NCI-H2171 treated with DMSO at 0.1 percent for 48 hours (cell line): ENCODE measurements at regions not wholly inside any gene's neighbourhood (a gene's known extent, or its start where the extent isn't known, plus 50 kb on each side); places are given as distances from the start of the nearest gene placed in this dataset.

Experiments
- DNase-seq: peaks from one replicate; lab custom pipeline; 2025; lab: John Stamatoyannopoulos, UW

DNA sequence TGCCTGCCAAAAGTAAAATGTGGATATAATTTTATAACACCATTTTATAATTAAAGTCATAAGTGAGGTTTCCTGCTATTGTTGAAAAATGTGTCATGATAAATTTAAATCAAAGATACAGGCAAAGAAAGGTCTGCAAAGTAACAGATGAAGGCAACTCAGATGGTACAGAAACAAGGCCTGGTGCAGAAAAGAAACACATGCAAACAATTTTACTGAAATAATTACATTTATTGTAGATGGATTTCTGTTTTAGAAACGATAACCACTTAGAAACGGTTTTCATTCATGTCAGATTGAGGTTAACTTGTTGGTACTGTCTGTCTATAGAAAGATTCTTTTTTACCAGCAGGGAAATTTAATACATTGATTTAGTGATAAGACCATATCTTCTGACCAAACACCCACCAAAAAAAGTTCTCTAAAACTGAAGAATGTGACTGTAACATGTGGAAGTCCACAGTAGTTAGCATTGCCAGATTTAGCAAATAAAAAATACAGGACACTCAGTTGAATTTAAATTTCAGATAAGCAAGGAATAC, 105.5 kb upstream of the FERMT1 start:
- no peak for DNase-seq

DNA sequence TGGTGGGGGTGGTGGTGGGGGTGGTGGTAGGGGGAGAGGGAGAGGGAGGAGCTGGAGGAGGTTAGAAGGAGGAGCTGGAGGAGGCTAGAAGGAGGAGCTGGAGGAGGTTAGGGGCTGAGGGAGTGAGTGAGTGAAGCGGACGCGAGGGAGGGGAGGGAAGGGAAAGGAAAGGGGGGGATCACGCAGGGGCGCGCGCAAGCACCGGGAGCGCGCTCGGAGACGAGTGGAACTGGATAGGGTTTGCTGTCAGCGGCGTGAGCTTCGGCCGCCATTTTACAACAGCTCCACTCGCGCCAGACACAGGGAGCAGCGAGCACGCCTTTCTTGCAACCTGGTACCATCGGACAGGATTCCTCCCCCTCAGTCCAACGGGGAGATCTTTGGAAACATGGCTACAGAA, 90.5 kb upstream of the FERMT1 start:
- DNase-seq = no peak

DNA sequence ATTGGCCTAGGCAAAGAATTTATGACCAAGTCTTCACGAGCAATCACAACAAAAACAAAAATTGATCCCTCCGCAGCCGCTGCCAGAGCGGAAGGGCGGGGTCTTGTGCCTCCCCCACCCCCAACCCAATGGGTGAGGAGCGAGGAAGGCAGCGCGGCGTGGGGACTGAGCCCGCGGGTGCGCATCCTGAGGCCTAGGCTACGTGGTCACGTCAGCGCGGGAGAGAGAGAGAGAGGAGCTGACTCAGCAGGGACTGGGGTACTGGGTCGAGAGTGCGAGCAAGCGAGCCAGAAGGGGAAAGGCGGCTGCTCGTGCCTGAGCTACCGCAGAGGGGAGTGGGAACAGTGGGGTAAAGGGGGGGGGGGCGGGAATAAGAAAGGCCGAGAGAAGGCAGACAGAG, 90.1 kb upstream of the FERMT1 start:
- DNase-seq = no peak

DNA sequence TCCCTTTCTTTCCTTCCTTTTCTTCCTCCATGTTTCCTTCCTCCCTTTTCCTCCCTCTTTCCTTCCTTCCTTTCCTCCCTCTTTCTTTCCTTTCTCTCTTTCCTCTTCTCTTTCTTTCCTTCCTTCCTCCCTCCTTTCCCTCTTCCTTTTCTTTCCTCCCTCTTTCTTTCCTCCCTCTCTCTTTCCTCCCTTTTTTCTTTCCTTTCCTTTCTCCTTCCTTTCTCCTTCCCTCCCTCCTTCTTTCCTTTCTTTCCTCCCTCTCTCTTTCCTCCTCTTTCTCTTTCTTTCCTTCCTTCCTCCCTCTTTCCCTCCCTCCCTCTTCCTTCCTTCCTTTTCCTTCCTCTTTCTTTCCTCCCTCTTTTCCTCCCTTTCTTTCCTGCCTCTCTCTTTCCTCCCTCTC, 86.3 kb upstream of the FERMT1 start:
- DNase-seq = no peak

DNA sequence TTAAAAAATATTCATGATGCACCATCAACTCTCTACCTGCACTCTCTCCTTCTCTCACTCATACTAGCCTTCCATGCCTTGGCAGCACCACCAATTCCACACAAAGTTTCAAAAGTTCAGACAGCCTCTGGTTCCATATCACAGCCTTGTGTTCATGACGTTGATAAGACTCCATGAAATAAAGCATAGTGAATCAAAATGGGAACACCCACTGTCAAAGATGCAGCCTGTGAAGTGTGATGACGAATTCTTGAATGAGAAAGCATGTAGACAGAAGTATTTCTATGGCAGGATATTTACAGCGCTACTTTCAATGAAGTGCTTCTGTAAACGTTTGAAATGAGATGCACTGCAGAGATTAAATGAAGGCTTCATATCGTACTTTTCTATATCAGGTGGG, 77.3 kb upstream of the FERMT1 start:
- DNase-seq = no peak

DNA sequence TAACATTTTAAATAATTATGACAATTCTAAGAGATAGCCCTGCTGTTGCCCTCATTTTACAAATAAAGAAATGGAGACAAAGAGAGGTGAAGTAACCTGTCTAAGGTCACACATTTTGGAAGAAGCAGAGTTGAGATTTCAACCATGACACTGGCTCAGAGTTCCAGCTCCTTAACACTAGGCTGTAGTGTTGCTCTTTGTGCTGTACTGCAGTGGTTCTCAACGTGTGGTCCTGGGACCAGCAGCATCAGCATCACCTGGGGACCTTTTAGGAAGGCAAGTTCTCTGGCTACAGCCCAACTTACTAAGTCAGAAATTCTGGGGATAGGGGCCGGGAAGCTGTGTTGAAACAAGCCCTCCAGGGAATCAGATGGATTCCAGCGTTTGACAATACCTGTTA, 62.4 kb upstream of the FERMT1 start:
- DNase-seq = no peak

DNA sequence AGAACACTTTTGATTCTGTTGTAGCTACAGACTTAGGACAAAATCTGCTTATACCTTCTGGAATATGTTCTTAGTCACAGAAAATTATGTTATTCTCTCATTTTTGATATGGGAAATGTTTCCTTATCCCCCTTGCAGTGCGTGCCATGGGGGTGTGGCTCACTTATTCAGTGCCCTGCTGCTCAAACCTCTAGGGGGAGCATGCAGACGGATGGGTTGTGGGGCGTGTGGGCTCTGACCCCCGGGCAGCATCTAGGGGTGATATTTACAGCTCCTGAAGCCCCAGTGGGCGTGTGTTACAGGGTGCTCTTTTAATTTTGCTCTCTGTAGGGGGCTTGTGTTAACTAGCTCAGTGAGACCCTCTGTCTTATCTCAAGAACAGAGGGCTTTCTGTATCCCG, 61.3 kb upstream of the FERMT1 start:
- DNase-seq = no peak

DNA sequence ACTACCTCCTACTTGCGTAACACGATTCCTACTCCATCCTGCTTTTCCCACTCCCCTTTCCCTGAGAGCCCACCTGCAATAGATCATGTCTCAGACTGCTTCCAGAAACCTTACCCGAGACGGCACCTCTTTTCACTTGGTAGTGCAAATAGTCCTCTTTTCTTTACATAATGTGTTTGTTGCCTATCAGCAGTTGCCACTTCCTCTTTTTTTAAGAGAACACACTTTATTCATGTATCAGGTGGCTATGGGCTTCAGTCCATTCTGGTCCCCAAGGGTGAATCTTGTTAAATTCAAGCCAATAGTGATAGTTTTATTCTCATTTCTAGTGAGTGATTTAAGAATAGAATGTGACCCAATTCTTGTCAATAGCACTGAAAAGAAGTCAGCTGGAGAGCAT, 57.7 kb upstream of the FERMT1 start:
- DNase-seq = no peak

DNA sequence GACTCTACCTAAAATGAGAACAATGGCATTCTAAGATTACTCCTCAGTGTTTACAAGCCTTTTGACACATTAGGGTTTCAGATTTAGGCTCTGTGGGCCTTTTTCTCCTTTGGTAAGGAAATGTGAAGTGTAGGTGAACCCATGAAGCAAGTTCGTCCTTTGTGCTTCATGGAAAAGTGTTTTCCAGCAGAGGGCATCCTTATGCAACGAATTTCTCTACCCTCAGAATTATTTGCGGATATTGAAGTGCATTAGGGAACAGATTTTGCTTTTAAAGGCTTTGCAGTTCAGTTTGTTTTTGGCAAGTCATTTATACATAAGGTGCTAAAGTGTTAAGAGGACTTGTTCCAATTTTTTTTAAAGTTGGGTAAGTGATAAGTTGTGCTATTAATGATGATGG, 55.7 kb upstream of the FERMT1 start:
- peak; percentile 33 for DNase-seq

DNA sequence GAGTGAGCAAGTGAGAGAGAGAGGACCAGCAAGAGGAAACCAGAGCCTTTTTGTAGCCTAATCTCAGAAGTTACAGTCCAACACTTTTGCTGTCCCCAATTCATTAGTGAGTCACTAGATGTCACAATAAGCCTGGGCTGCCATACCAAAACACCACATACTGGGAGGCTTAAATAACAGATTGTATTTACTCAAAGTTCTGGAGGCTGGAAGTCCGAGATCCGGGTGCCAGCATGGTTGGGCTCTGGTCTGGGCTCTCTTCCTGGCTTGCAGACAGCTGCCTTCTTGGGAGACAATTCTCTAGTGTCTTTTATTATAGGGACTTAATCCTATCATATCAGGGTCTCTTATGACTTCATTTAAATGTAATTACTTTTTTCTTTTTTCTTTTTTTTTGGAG, 50.7 kb upstream of the FERMT1 start:
- DNase-seq = no peak
